Liver (tissue), 8 donors: ENCODE measurements at regions not wholly inside any gene's neighbourhood (a gene's known extent, or its start where the extent isn't known, plus 50 kb on each side); places are given as distances from the start of the nearest gene placed in this dataset.

Source experiments
- DNase-seq: peaks from one replicate; pipeline ENCODE4 v3.0.0-alpha.2; 2017; ENCODE audit warnings: low spot score
- H3K27ac ChIP-seq, 2 donors: one replicate each; pipeline ENCODE4 v1.7.0; 2013; ENCODE audit warnings: inconsistent platforms in 2 of 2, low read length in 2 of 2, control low read depth in 1 of 2, low read depth in 1 of 2, mild to moderate bottlenecking in 1 of 2
- H3K27me3 ChIP-seq, 4 donors: one replicate each; pipeline versions ENCODE4 v1.6.1 to v1.7.0; 2013; ENCODE audit warnings: low read length in 3 of 4, inconsistent platforms in 1 of 4, mild to moderate bottlenecking in 1 of 4, moderate library complexity in 1 of 4; ENCODE audit not compliant: control insufficient read depth in 4 of 4, insufficient read depth in 4 of 4
- H3K36me3 ChIP-seq, 4 donors: one replicate each; pipeline versions ENCODE4 v1.6.1 to v1.7.0; 2013; ENCODE audit warnings: low read length in 3 of 4, mild to moderate bottlenecking in 3 of 4, low read depth in 1 of 4, moderate library complexity in 1 of 4; ENCODE audit not compliant: control insufficient read depth in 4 of 4, insufficient read depth in 3 of 4
- H3K4me1 ChIP-seq, 4 donors: one replicate each; pipeline versions ENCODE4 v1.6.1 to v1.7.0; 2013; ENCODE audit warnings: low read length in 3 of 4, mild to moderate bottlenecking in 3 of 4, moderate library complexity in 1 of 4; ENCODE audit not compliant: control insufficient read depth in 4 of 4, insufficient read depth in 4 of 4
- H3K4me3 ChIP-seq, 3 donors: one replicate each; pipeline versions ENCODE4 v1.6.1 to v1.7.0; 2013; ENCODE audit warnings: low read length in 3 of 3, control low read depth in 1 of 3, low read depth in 1 of 3, mild to moderate bottlenecking in 1 of 3
- H3K9ac ChIP-seq, 2 donors: one replicate each; pipeline ENCODE4 v1.7.0; 2013; ENCODE audit warnings: low read length in 2 of 2, mild to moderate bottlenecking in 2 of 2, moderate library complexity in 2 of 2, control low read depth in 1 of 2, low read depth in 1 of 2
- H3K9me3 ChIP-seq, 4 donors: one replicate each; pipeline versions ENCODE4 v1.6.1 to v1.7.0; 2013; ENCODE audit warnings: low read length in 3 of 4; ENCODE audit not compliant: control insufficient read depth in 4 of 4
- ATF3 ChIP-seq: IDR thresholded peaks from 2 replicates; pipeline ENCODE4 v1.6.1; 2016; ENCODE audit warnings: antibody characterized with exemption
- CTCF ChIP-seq: fragments of 150-350 bp; IDR thresholded peaks from 2 replicates; pipeline ENCODE4 v1.5.1; 2017; ENCODE audit warnings: improper control_type of control experiment, low read depth, low read length; ENCODE audit not compliant: missing input control
- EGR1 ChIP-seq, 2 donors: IDR thresholded peaks; 2 replicates each; pipeline ENCODE4 v1.6.1; 2016 to 2018; ENCODE audit warnings: antibody characterized with exemption in 2 of 2, low read depth in 2 of 2
- FOXA1 ChIP-seq: IDR thresholded peaks from 2 replicates; pipeline ENCODE4 v1.6.1; 2016; ENCODE audit warnings: antibody characterized with exemption
- FOXA2 ChIP-seq: IDR thresholded peaks from 2 replicates; pipeline ENCODE4 v1.6.1; 2016; ENCODE audit warnings: antibody characterized with exemption
- GABPA ChIP-seq, 2 donors: IDR thresholded peaks in 1 of 2; conservative IDR thresholded peaks in 1 of 2; 2 replicates each; pipeline ENCODE4 v1.6.1; 2016; ENCODE audit warnings: antibody characterized with exemption in 2 of 2, mild to moderate bottlenecking in 1 of 2, moderate library complexity in 1 of 2
- HNF4A ChIP-seq, 2 donors: conservative IDR thresholded peaks; 2 replicates each; pipeline ENCODE4 v1.6.1; 2016; ENCODE audit warnings: antibody characterized with exemption in 2 of 2, mild to moderate bottlenecking in 2 of 2
- HNF4G ChIP-seq: IDR thresholded peaks from 2 replicates; pipeline ENCODE4 v1.6.1; 2016; ENCODE audit warnings: antibody characterized with exemption
- JUND ChIP-seq, 2 donors: IDR thresholded peaks; 2 replicates each; pipeline ENCODE4 v1.6.1; 2016; ENCODE audit warnings: antibody characterized with exemption in 2 of 2
- MAX ChIP-seq: IDR thresholded peaks from 2 replicates; pipeline ENCODE4 v1.6.1; 2016; ENCODE audit warnings: antibody characterized with exemption
- NR2F2 ChIP-seq: IDR thresholded peaks from 2 replicates; pipeline ENCODE4 v1.6.1; 2016; ENCODE audit warnings: antibody characterized with exemption
- RAD21 ChIP-seq, 2 donors: IDR thresholded peaks; 2 replicates each; pipeline ENCODE4 v1.6.1; 2016; ENCODE audit warnings: antibody characterized with exemption in 2 of 2, mild to moderate bottlenecking in 2 of 2
- REST ChIP-seq: IDR thresholded peaks from 2 replicates; pipeline ENCODE4 v1.6.1; 2016; ENCODE audit warnings: antibody characterized with exemption, mild to moderate bottlenecking
- RXRA ChIP-seq, 2 donors: IDR thresholded peaks; 2 replicates each; pipeline ENCODE4 v1.6.1; 2017 to 2018; ENCODE audit warnings: antibody characterized with exemption in 2 of 2, mild to moderate bottlenecking in 1 of 2
- SP1 ChIP-seq: IDR thresholded peaks from 2 replicates; pipeline ENCODE4 v1.6.1; 2018; ENCODE audit warnings: antibody characterized with exemption, mild to moderate bottlenecking
- TAF1 ChIP-seq: conservative IDR thresholded peaks from 2 replicates; pipeline ENCODE4 v1.6.1; 2016; ENCODE audit warnings: antibody characterized with exemption, mild to moderate bottlenecking
- YY1 ChIP-seq: IDR thresholded peaks from 2 replicates; pipeline ENCODE4 v1.6.1; 2016; ENCODE audit warnings: antibody characterized with exemption, mild to moderate bottlenecking
- ZBTB33 ChIP-seq: IDR thresholded peaks from 2 replicates; pipeline ENCODE4 v1.6.1; 2016; ENCODE audit warnings: antibody characterized with exemption
- WGBS: extraction: QIAGEN DNeasy Blood & Tissue Kit; methylation state at CpG from one replicate; pipeline ENCODE4 v1.1.7; 2013; 5-methylcytosine and 5-hydroxymethylcytosine counted together
- donor health status: healthy.
- donor health status: healthy.
- donor health status: healthy.
- donor health status: healthy.
- donor health status: healthy.

- Histone ChIP-seq H3K36me3 (no peaks in the 10 kb centered on the region), H3K27ac (no peak overlapping the region), H3K4me1 (no peaks in the 10 kb centered on the region), H3K9ac (no peak overlapping the region), H3K9me3 (no peaks in the 10 kb centered on the region), H3K27me3 (no peaks in the 10 kb centered on the region), H3K4me3 (no peak overlapping the region)
- TF ChIP-seq FOXA1 (no peak), TAF1 (no peak), JUND (IDR thresholded peaks at IDR 0.05) (no peak), EGR1 (IDR thresholded peaks at IDR 0.05; ENCODE audit: low read depth in 2 of 2) (no peak), RAD21 (IDR thresholded peaks at IDR 0.05) (no peak), HNF4A (conservative IDR thresholded peaks at IDR 0.05) (no peak), HNF4G (no peak), SP1 (no peak), GABPA (IDR thresholded peaks at IDR 0.05 in 1 of 2, conservative IDR thresholded peaks at IDR 0.05 in 1 of 2) (no peak), CTCF (no peak), FOXA2 (no peak), RXRA (IDR thresholded peaks at IDR 0.05) (no peak)
- WGBS: 79% methylated on average over 6 of the region's 6 CpGs
- no peak for DNase-seq
Measured at GRCh38 chr4:173913496-173913895, 370.0 kb downstream of the FBXO8 start.

- no peak overlapping the region for H3K9ac ChIP-seq
- no peak for TF ChIP-seq NR2F2
- no peak for TF ChIP-seq HNF4A (conservative IDR thresholded peaks at IDR 0.05)
- no peak for TF ChIP-seq CTCF
- no peak for TF ChIP-seq RAD21 (IDR thresholded peaks at IDR 0.05)
- TF ChIP-seq HNF4G: no peak
- TF ChIP-seq JUND (IDR thresholded peaks at IDR 0.05): no peak
- no peak for TF ChIP-seq TAF1
- TF ChIP-seq EGR1 (IDR thresholded peaks at IDR 0.05; ENCODE audit: low read depth in 2 of 2): no peak
- no peak for TF ChIP-seq ATF3
- no peak for TF ChIP-seq YY1
- TF ChIP-seq REST: no peak
- no peak for TF ChIP-seq SP1
- no peak for TF ChIP-seq MAX
- no peak for TF ChIP-seq ZBTB33
- no peak for TF ChIP-seq GABPA (IDR thresholded peaks at IDR 0.05 in 1 of 2, conservative IDR thresholded peaks at IDR 0.05 in 1 of 2)
- TF ChIP-seq FOXA2: no peak
- no peak for TF ChIP-seq RXRA (IDR thresholded peaks at IDR 0.05)
- TF ChIP-seq FOXA1: no peak
- no peak overlapping the region for H3K4me3 ChIP-seq
- no peak for DNase-seq
- no peaks in the 10 kb centered on the region for H3K36me3 ChIP-seq
- no peaks in the 10 kb centered on the region for H3K27me3 ChIP-seq
- 51% methylated on average over 1 of the region's 1 CpG for WGBS
- no peaks in the 10 kb centered on the region for H3K9me3 ChIP-seq
- H3K4me1 ChIP-seq: peaks cover 0 to 1% (median 0%) of the 10 kb centered on the region in 4 donors
- H3K27ac ChIP-seq: no peak overlapping the region
Measured at GRCh38 chr4:173912384-173912783, 371.1 kb downstream of the FBXO8 start.
